ENCODE measurements at regions not wholly inside any gene's neighbourhood (a gene's known extent, or its start where the extent isn't known, plus 50 kb on each side); places are given as distances from the start of the nearest gene placed in this dataset.
A peak's percentile ranks its signal among the peaks of the same experiment; 100 is the strongest.

DNA sequence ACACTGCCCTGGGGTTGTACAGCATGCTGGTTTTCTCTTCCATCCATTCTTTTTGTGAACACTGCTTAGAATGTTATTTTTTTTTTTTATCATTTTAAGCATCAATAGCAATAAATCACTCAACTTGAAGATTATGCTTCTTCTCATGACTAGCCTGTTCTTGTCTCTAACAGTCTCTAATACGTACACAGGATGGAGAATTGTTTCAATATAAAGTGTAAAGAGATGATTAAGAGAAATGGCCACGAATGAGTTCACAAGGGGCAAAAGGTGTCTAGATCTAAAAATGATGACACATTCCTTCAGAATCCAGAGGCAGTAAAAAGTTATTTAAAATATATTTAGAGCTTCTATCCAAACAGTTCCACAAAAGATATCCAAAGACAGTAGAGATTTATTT lies 390.2 kb downstream of the HDGFL1 start:
- Histone ChIP-seq H3K36me3 (ENCODE audit: insufficient read depth, low read length) (no peaks in the 10 kb centered on the region), H3K27me3 (ENCODE audit: insufficient read depth, low read length, poor library complexity) (no peaks in the 10 kb centered on the region), H3K9me3 (ENCODE audit: insufficient read depth, low read length, severe bottlenecking) (peaks cover 2% of the 10 kb centered on the region), H3K4me1 (ENCODE audit: insufficient read depth, low read length) (peaks cover 24% of the 10 kb centered on the region), H3K27ac (ENCODE audit: low read length) (no peak overlapping the region), H3K9ac (ENCODE audit: low read depth, low read length) (no peak overlapping the region), H4K20me1 (ENCODE audit: insufficient read depth, low read length) (no peaks in the 10 kb centered on the region), H3K4me2 (ENCODE audit: insufficient read depth, low read length) (no peak overlapping the region), H3K79me2 (ENCODE audit: insufficient read depth, low read length) (no peaks in the 10 kb centered on the region), H2AFZ (ENCODE audit: low read depth, low read length) (no peak overlapping the region), H3K4me3 (ENCODE audit: low read depth in 1 of 2, low read length in 2 of 2) (no peak overlapping the region)
- ATAC-seq (ENCODE audit: insufficient read depth, low read depth) (no peak), DNase-seq (no peak)
- no peak for TF ChIP-seq EZH2 (IDR thresholded peaks at IDR 0.05; ENCODE audit: borderline replicate concordance, low read depth, low read length, severe bottlenecking)
- TF ChIP-seq, protein P1, sequence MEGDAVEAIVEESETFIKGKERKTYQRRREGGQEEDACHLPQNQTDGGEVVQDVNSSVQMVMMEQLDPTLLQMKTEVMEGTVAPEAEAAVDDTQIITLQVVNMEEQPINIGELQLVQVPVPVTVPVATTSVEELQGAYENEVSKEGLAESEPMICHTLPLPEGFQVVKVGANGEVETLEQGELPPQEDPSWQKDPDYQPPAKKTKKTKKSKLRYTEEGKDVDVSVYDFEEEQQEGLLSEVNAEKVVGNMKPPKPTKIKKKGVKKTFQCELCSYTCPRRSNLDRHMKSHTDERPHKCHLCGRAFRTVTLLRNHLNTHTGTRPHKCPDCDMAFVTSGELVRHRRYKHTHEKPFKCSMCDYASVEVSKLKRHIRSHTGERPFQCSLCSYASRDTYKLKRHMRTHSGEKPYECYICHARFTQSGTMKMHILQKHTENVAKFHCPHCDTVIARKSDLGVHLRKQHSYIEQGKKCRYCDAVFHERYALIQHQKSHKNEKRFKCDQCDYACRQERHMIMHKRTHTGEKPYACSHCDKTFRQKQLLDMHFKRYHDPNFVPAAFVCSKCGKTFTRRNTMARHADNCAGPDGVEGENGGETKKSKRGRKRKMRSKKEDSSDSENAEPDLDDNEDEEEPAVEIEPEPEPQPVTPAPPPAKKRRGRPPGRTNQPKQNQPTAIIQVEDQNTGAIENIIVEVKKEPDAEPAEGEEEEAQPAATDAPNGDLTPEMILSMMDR (IDR thresholded peaks at IDR 0.05; ENCODE audit: borderline replicate concordance, extremely low read depth, low read length, poor library complexity, severe bottlenecking) = no peak

DNA sequence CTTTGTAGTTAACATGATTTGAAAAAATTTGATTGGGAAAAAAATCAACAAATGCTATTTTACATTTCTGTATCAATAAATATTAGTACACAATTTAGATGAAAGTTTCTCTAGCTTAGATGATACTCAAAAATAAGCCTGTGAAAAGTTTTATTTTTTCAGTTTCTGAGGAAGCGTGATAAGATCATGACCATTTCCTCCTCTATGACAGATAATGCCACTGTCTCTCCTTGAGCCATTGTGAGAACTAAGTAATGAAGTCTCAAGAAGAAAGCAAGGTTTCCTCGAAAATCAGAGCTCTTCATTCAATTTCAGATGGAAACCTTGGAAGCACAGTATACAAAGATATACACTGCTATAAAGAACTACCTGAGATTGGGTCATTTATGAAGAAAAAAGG lies 395.0 kb downstream of the HDGFL1 start:
- no peaks in the 10 kb centered on the region for H3K9me3 ChIP-seq (ENCODE audit: insufficient read depth, low read length, severe bottlenecking)
- no peaks in the 10 kb centered on the region for H3K36me3 ChIP-seq (ENCODE audit: insufficient read depth, low read length)
- no peak overlapping the region for H3K4me2 ChIP-seq (ENCODE audit: insufficient read depth, low read length)
- H3K27me3 ChIP-seq (ENCODE audit: insufficient read depth, low read length, poor library complexity) = no peaks in the 10 kb centered on the region
- no peaks in the 10 kb centered on the region for H4K20me1 ChIP-seq (ENCODE audit: insufficient read depth, low read length)
- no peak overlapping the region for H3K9ac ChIP-seq (ENCODE audit: low read depth, low read length)
- H3K27ac ChIP-seq (ENCODE audit: low read length) = no peak overlapping the region
- no peak for DNase-seq
- ATAC-seq (ENCODE audit: insufficient read depth, low read depth) = peak; percentile 55; the same call in 2 of the 3 replicates
- TF ChIP-seq, protein P1 (IDR thresholded peaks at IDR 0.05; ENCODE audit: borderline replicate concordance, extremely low read depth, low read length, poor library complexity, severe bottlenecking) = no peak
- TF ChIP-seq EZH2 (IDR thresholded peaks at IDR 0.05; ENCODE audit: borderline replicate concordance, low read depth, low read length, severe bottlenecking) = no peak
- no peak overlapping the region for H3K4me3 ChIP-seq (ENCODE audit: low read depth in 1 of 2, low read length in 2 of 2)
- no peak overlapping the region for H2AFZ ChIP-seq (ENCODE audit: low read depth, low read length)
- no peaks in the 10 kb centered on the region for H3K79me2 ChIP-seq (ENCODE audit: insufficient read depth, low read length)
- peaks cover 13% of the 10 kb centered on the region for H3K4me1 ChIP-seq (ENCODE audit: insufficient read depth, low read length)

DNA sequence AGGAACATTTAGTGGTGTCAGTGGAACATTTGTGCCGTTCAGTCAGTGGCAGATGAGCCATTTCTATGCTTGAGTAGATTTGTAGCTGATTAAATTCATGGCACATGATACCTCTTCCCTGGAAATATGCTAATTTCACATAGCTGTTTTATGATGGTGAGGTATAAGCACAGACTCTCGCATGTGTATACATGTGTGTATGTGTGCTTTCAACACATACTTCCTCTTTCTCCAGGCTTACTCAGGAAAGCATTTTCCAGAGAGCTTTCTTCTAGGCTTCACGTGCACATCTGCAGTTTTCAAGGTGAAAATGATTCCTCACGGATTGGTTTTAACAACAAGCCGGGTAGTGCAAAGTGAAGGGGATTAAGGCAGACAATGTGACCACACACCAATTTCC lies 396.5 kb downstream of the HDGFL1 start:
- Histone ChIP-seq H2AFZ (ENCODE audit: low read depth, low read length) (no peak overlapping the region), H3K27me3 (ENCODE audit: insufficient read depth, low read length, poor library complexity) (no peaks in the 10 kb centered on the region), H3K4me3 (ENCODE audit: low read depth in 1 of 2, low read length in 2 of 2) (no peak overlapping the region), H4K20me1 (ENCODE audit: insufficient read depth, low read length) (no peaks in the 10 kb centered on the region), H3K4me1 (ENCODE audit: insufficient read depth, low read length) (peaks cover 13% of the 10 kb centered on the region), H3K36me3 (ENCODE audit: insufficient read depth, low read length) (no peaks in the 10 kb centered on the region), H3K9me3 (ENCODE audit: insufficient read depth, low read length, severe bottlenecking) (no peaks in the 10 kb centered on the region), H3K79me2 (ENCODE audit: insufficient read depth, low read length) (no peaks in the 10 kb centered on the region), H3K9ac (ENCODE audit: low read depth, low read length) (no peak overlapping the region), H3K4me2 (ENCODE audit: insufficient read depth, low read length) (no peak overlapping the region), H3K27ac (ENCODE audit: low read length) (no peak overlapping the region)
- TF ChIP-seq EZH2 (IDR thresholded peaks at IDR 0.05; ENCODE audit: borderline replicate concordance, low read depth, low read length, severe bottlenecking) = no peak
- TF ChIP-seq, protein P1 (IDR thresholded peaks at IDR 0.05; ENCODE audit: borderline replicate concordance, extremely low read depth, low read length, poor library complexity, severe bottlenecking) = no peak
- DNase-seq (no peak), ATAC-seq (ENCODE audit: insufficient read depth, low read depth) (no peak)

Data from DND-41 (cell line).